IPS-15b (cell line): ENCODE measurements at regions not wholly inside any gene's neighbourhood (a gene's known extent, or its start where the extent isn't known, plus 50 kb on each side); places are given as distances from the start of the nearest gene placed in this dataset.

Experiments
- H3K27me3 ChIP-seq: one replicate; pipeline ENCODE4 v1.6.1; 2013; ENCODE audit warnings: low read length; ENCODE audit not compliant: control insufficient read depth, insufficient read depth
- H3K36me3 ChIP-seq: one replicate; pipeline ENCODE4 v1.6.1; 2013; ENCODE audit warnings: low read length; ENCODE audit not compliant: control insufficient read depth, insufficient read depth
- H3K4me1 ChIP-seq: one replicate; pipeline ENCODE4 v1.6.1; 2013; ENCODE audit warnings: mild to moderate bottlenecking, low read length; ENCODE audit not compliant: control insufficient read depth, insufficient read depth
- H3K4me3 ChIP-seq: one replicate; pipeline ENCODE4 v1.5.1; 2013; ENCODE audit warnings: low read depth, low read length
- H3K9ac ChIP-seq: one replicate; pipeline ENCODE4 v1.6.1; 2013; ENCODE audit warnings: low read depth, mild to moderate bottlenecking, low read length
- H3K9me3 ChIP-seq: one replicate; pipeline ENCODE4 v1.6.1; 2013; ENCODE audit warnings: mild to moderate bottlenecking, low read length; ENCODE audit not compliant: control insufficient read depth, insufficient read depth

DNA sequence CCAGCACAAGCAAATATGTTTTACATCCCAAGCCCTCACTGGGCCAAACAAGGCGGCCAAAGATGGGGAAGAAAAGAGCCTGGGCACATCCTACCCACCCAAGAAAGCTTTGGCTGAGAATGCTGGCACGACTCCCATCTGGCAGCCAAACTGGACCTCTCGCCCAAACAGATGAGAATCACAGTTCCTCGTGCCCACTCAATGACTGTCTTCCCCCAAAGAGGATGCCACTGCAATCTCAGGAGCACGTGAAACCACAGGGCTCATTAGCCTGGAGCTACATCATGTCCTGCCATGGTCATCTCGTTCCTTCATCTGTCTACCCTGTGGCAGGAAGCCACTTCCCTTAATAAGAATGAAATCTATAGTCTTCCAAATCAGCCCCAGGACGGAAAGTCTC is 536.8 kb downstream of the BNC2 start:
- Histone ChIP-seq H3K4me3 (no peak overlapping the region), H3K27me3 (no peaks in the 10 kb centered on the region), H3K9me3 (no peaks in the 10 kb centered on the region), H3K36me3 (no peaks in the 10 kb centered on the region), H3K9ac (no peak overlapping the region), H3K4me1 (no peaks in the 10 kb centered on the region)

DNA sequence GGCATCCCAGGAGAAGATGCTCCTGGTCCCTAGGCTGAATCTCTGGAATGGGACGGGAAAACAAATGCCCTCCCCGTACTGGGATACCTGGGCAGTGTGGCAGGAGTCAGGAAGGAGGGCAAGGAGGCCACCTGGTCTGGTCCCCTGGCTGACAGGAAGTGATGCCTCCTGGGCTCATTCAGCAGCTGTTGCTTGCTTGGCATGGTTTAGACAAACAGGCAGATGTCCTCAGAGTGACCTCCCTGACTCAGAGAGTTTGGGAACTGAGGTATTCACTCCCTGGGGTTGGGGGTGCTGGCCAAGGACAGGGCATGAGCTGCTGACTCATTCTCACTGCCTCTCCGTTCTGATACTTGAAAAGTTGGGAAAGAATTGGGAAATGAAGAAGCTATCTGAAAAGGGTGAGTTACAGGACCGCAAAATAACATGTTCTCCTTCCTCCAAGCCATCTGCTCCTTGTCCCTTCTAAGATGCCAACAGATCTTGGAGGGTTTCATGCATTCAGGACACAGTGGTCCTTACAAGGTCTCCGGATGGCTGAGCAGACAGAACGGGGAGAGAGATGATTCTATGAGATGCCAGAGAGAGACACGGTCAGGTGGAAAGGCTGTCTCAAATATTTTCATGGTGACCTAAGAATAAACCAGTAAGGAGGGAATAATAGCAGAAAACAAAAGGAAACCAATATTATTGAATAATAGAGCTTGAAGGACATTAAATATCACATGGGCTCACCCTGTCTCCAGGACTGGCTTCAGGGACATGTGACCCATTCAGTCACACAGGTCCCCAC is 534.5 kb downstream of the BNC2 start:
- Histone ChIP-seq H3K4me1 (no peaks in the 10 kb centered on the region), H3K4me3 (no peak overlapping the region), H3K27me3 (no peaks in the 10 kb centered on the region), H3K9ac (no peak overlapping the region), H3K9me3 (no peaks in the 10 kb centered on the region), H3K36me3 (no peaks in the 10 kb centered on the region)

DNA sequence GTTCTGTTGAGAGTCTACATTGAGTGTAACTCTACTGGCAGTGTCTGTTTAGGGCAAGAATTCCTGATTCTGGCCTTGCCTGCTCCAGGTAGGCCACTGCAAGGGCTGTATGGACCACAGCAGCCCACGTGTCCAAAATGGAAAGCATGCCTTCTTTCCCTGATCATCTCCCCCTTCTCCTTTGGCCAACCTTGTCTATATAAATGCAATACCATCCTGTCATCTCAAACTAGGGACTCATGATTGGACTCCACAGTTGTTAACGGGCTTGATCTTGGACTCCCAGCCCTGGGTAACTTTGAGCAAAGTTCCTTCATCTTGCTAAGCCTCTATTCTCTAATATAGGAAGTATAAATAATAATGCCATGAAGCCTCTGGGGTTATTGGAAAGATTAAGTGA is 533.6 kb downstream of the BNC2 start:
- Histone ChIP-seq H3K36me3 (no peaks in the 10 kb centered on the region), H3K9ac (no peak overlapping the region)

DNA sequence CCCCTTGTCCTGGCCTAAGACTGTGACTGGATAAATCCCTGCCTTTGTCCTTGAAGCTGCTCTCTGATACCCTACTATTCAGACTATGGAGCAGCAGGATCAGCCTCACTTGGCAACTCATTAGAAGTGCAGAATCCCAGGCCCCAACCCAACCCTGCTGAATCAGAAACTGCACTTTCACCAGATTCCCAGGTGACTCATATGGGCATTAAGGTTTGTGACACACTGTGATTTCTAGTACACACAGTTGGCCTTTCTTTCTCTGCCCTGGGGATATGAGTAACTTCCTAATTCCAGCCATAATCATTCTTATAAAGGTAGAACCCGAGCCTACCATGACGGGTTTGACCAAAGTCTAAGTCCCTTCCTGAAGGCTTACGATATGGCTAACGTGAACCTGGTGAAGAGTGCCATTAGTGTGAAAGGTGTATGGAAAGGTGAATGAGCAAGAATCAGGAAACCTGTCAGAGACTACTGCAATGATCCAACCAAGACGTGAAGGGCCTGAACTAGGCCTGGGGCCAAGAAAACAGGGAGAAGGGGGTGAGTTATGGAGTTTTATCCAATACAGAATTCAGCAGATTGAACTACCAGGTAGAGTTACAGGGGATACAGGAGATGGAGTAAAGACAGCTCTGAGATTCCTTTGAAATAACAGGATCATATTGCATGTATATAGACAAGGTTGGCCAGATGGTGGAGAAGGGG is 533.0 kb downstream of the BNC2 start:
- Histone ChIP-seq H3K36me3 (no peaks in the 10 kb centered on the region), H3K9me3 (no peaks in the 10 kb centered on the region), H3K4me1 (no peaks in the 10 kb centered on the region), H3K4me3 (no peak overlapping the region), H3K9ac (no peak overlapping the region), H3K27me3 (no peaks in the 10 kb centered on the region)

More for the DNA sequence above, 533.6 kb downstream of the BNC2 start:
- Histone ChIP-seq H3K4me3 (no peak overlapping the region), H3K9me3 (no peaks in the 10 kb centered on the region), H3K4me1 (no peaks in the 10 kb centered on the region), H3K27me3 (no peaks in the 10 kb centered on the region)

DNA sequence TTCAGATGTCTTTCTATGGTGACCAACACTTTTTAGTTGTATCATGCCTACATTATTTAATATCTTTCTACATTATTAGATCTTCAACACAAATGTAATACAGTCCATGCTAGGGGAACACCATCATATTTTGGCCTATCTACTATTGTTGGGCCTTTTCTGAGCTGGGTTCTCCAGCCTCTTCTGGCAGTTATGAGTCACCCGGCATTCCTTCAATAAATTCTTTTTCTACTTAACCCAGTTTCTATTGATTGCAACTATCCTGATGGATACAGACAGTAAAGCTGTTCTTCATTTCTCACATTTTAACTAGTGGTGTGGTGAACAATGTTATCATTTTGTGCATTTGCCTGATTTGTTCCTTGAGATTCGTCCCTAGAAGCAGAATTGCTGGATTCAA is 529.3 kb downstream of the BNC2 start:
- H3K9me3 ChIP-seq, result no peaks in the 10 kb centered on the region
- no peaks in the 10 kb centered on the region for H3K4me1 ChIP-seq
- no peak overlapping the region for H3K4me3 ChIP-seq
- no peaks in the 10 kb centered on the region for H3K27me3 ChIP-seq
- no peak overlapping the region for H3K9ac ChIP-seq
- no peaks in the 10 kb centered on the region for H3K36me3 ChIP-seq

DNA sequence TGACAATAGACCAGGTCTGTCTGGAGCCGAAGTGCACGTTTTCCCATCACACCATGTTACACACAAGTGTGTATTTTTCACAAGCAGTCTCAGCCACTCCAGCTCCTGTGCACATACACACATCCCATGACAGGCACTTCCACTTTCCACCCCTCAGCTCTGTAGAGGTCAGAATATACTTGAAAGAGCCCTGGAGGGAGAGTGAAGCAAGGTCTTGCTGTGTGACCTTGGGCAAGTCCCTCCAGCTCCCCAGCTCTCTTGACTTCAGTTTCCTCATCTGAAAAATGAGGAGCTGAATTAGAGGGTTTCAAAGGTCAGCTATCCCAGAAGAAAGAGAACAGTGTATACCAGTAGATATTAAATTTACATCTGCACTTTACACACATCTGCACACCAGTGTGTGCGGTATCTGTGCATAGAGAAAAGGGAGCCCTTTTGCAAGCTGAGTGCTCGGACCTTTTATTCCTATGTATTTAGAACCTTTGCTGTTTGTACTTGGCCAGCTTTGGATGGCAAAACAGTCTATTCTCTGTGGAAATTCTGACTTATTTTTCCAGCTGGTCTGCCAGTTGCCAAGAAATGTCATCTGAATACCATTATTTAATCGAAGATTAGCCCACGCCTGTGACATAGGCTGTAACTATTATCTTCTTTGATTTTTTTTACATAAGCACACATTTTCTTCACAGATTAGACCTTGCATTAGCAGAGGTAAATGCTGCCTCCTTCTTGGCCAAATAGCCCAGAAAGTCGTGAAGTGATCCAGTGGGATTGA is 528.0 kb downstream of the BNC2 start:
- H3K4me3 ChIP-seq, result no peak overlapping the region
- H3K27me3 ChIP-seq, result no peaks in the 10 kb centered on the region
- H3K9me3 ChIP-seq, result no peaks in the 10 kb centered on the region
- no peaks in the 10 kb centered on the region for H3K36me3 ChIP-seq
- H3K4me1 ChIP-seq, result no peaks in the 10 kb centered on the region
- no peak overlapping the region for H3K9ac ChIP-seq

DNA sequence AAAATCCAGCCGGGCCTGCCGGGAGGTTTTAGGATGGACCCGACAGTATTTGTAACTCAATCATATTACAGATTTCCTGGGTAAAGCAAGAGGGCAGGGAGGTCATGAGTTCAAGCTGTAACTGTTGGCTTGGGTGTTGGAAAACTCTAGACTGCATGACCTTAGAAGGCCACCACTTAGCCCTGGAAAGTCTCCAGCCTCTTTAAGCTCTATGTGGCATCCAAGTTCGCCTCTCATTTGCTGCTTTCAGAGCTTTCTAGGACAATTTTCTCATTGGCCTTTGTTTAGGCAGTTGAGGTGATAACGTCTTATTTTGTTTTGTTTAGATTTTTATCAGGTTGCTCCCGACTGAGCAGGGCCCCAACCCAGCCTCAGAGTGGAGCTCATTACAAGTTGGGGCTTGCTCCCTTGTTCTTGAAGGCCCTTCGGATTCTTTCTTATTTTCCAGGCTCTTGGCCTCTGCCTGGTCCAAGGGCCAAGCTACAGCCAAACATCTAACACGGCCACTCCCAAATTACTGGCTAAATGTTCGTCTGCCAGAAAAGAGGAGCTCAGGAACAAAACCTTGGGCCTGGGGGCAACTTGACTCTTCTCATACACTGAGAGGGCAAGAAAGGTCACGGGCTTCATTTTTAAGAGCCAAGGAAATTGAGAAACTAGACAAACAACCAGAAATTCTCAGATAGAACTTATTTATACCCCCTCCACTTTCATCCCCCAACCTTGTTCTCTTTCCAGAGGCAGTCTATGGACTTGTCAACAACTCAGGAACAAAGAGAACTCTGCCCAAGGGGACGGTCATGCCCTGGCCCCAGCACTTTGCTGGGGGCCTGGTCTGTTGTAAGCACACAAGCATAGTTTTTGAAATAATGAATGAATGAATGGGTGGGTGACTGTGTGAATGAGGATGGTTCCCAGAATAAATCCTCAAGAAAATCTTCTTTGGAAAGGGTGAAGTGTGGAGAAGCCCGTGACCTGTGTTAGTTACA is 526.9 kb downstream of the BNC2 start:
- H3K9ac ChIP-seq, result no peak overlapping the region
- no peaks in the 10 kb centered on the region for H3K27me3 ChIP-seq
- H3K36me3 ChIP-seq, result no peaks in the 10 kb centered on the region
- no peaks in the 10 kb centered on the region for H3K4me1 ChIP-seq
- no peak overlapping the region for H3K4me3 ChIP-seq
- no peaks in the 10 kb centered on the region for H3K9me3 ChIP-seq

DNA sequence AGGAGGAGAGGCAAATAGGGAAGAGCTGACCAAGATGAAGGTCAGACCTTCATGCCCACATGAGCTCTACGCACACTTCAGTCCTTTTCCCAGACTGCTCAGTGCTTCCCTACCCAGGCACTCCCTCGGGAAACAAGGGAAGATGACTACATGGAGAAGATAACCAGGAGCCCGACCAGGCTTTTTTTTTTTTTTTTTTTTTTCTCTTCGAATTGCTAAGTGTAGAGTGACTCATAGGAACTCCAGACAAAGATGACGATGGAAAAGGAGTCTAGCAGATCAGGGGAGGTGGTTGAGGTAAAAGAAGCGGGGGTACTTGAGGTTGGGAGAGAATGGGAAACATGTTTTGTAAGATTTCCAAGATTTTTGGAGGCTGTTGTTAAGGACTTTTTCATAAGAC is 526.1 kb downstream of the BNC2 start:
- no peak overlapping the region for H3K9ac ChIP-seq
- no peaks in the 10 kb centered on the region for H3K4me1 ChIP-seq
- H3K27me3 ChIP-seq, result no peaks in the 10 kb centered on the region
- no peaks in the 10 kb centered on the region for H3K9me3 ChIP-seq
- no peaks in the 10 kb centered on the region for H3K36me3 ChIP-seq
- H3K4me3 ChIP-seq, result no peak overlapping the region

DNA sequence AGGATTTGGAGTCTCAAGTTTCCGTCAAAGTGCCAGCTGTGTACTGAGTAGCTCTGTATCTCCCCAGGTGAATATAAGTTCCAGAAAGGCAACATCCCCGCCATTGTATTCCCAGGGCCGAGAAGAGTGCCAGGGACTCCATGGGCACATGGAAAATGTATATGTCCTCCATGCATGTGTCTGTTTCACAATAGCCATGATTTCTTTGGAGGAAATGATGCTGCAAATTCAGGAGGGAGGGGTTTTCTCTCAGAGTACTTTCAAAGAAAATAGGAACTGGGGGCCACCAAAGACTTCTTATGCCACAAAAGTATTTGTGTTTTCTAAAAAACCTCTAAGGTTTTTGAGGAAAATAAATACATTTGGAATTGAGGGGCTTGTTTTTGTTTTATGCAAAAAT is 524.6 kb downstream of the BNC2 start:
- no peaks in the 10 kb centered on the region for H3K36me3 ChIP-seq
- H3K4me1 ChIP-seq, result no peaks in the 10 kb centered on the region
- H3K9ac ChIP-seq, result no peak overlapping the region
- H3K9me3 ChIP-seq, result no peaks in the 10 kb centered on the region
- no peak overlapping the region for H3K4me3 ChIP-seq
- H3K27me3 ChIP-seq, result no peaks in the 10 kb centered on the region

DNA sequence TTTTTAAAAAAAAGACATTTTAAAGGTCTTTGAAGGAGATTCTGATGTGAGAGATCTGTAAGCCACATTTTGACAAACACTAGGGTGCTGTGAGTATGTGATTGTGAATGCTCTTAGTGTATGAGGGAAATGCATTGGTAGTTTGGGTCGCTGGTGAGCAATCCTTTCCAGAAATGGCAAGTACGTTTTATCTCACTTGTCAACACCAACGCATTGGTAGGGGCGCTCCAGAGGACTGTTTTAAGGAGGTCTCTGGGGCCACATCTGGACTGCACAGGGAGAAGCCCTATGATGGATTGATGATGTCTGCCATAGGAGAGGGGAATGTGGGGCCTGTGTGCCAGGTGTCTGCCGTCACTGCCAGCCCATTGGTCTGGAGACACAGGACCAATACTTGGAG is 522.6 kb downstream of the BNC2 start:
- no peaks in the 10 kb centered on the region for H3K4me1 ChIP-seq
- H3K36me3 ChIP-seq, result no peaks in the 10 kb centered on the region
- no peak overlapping the region for H3K9ac ChIP-seq
- no peaks in the 10 kb centered on the region for H3K9me3 ChIP-seq
- H3K27me3 ChIP-seq, result no peaks in the 10 kb centered on the region
- H3K4me3 ChIP-seq, result no peak overlapping the region

DNA sequence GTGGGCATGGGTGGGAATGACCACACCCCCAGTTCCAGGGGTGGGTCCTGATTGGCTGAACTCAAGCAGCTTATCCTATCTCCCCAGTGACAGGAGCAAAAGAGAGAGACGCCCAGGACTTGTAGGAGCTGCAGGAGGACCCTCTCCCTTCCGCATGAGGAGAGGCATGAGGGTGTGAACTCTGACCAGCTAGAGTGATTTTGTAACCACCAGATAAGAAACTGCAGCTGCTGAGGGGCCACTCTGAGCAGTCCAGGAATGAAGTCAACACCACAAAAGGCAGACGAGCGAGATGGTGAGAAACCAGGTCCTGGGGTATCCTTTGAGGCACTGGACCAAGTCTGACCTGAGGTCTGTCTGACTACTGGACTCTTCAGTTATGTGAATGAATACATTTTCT is 521.9 kb downstream of the BNC2 start:
- Histone ChIP-seq H3K27me3 (no peaks in the 10 kb centered on the region), H3K9ac (no peak overlapping the region), H3K4me1 (no peaks in the 10 kb centered on the region), H3K9me3 (no peaks in the 10 kb centered on the region), H3K4me3 (no peak overlapping the region), H3K36me3 (no peaks in the 10 kb centered on the region)
